ES-I3 (cell line): ENCODE measurements at regions not wholly inside any gene's neighbourhood (a gene's known extent, or its start where the extent isn't known, plus 50 kb on each side); places are given as distances from the start of the nearest gene placed in this dataset.
"Not testable (repeated sequence)": the region's sequence is repeated elsewhere in the genome, so short reads cannot be mapped to it uniquely, and the experiment has no call there.

ENCODE experiments used
- H3K36me3 ChIP-seq: 2 replicates; pipeline ENCODE4 v1.6.1; 2013; ENCODE audit warnings: mild to moderate bottlenecking, low read length, control low read depth, moderate library complexity; ENCODE audit not compliant: insufficient read depth
- H3K4me1 ChIP-seq: 2 replicates; pipeline ENCODE4 v1.6.1; 2013; ENCODE audit warnings: mild to moderate bottlenecking, control low read depth, low read length; ENCODE audit not compliant: insufficient read depth
- H3K9ac ChIP-seq: 2 replicates; pipeline ENCODE4 v1.6.1; 2013; ENCODE audit warnings: low read depth, mild to moderate bottlenecking, low read length, moderate library complexity
- H3K9me3 ChIP-seq: 2 replicates; pipeline ENCODE4 v1.6.1; 2013; ENCODE audit warnings: mild to moderate bottlenecking, low read length, moderate library complexity; ENCODE audit not compliant: control insufficient read depth, insufficient read depth

DNA sequence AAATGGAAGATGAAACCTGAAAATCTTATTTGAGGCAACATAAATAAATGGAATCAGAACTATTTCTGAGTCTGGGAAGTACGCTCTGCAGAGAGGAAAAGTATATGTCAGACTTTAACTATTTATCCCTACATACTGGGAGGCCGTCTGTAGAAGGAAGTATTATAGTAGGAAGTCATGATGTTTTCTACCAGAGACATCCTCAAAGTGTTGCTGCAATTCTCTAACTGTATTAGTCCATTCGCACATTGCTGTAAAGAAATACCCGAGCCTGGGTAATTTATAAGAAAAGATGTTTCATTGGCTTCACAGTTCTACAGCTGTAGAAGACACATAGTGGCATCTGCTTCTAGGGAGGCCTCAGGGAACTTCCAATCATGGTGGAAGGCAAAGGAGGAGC, 88.7 kb upstream of the TBL1X start:
- no peaks in the 10 kb centered on the region for H3K9me3 ChIP-seq
- no peaks in the 10 kb centered on the region for H3K36me3 ChIP-seq
- H3K9ac ChIP-seq, result no peak overlapping the region
- H3K4me1 ChIP-seq, result no peaks in the 10 kb centered on the region

- not testable (repeated sequence) for H3K9ac ChIP-seq, H3K9me3 ChIP-seq, H3K4me1 ChIP-seq, H3K36me3 ChIP-seq
Measured at GRCh38 chrX:9377216-9377615, 87.6 kb upstream of the TBL1X start.

DNA sequence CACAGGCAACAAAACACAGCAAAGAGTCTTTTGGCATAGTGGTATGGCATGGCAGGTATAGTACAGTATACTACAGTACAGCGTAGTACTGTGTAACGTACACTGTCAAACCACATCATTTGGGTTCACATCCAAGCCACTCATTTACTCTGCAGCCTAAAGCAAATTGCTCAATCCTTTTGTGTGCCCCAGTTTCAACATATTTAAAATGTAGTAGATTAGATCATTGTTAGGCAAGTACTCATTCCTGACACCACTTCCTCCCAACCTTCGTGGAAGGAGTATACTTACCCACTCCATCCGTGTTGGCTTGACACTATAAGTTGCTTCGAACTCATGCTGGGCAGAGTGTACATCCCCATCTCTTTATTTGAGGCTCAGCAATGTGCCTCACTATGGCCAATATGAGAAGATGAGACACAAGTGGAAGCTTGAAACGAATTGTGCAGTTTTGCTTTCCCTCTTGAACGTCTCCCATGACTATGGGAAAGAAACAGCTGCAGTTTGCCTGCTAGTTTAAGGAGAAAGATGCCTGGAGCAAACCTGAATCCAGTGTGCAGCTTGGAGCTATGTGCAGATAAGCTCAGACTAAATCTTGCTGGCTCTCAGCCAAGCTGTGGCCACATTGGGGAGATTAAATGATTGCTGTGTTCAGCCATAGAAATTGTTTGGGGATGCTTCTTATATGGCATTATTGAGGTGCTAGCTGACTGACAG, 85.7 kb upstream of the TBL1X start:
- H3K9ac ChIP-seq, result no peak overlapping the region

GRCh38 chrX:9379697-9380551, 84.9 kb upstream of the TBL1X start:
- Histone ChIP-seq H3K36me3 (no peaks in the 10 kb centered on the region), H3K9ac (no peak overlapping the region), H3K9me3 (no peaks in the 10 kb centered on the region), H3K4me1 (no peaks in the 10 kb centered on the region)

More for the DNA sequence above, 85.7 kb upstream of the TBL1X start:
- no peaks in the 10 kb centered on the region for H3K36me3 ChIP-seq
- no peaks in the 10 kb centered on the region for H3K9me3 ChIP-seq
- H3K4me1 ChIP-seq, result no peaks in the 10 kb centered on the region

DNA sequence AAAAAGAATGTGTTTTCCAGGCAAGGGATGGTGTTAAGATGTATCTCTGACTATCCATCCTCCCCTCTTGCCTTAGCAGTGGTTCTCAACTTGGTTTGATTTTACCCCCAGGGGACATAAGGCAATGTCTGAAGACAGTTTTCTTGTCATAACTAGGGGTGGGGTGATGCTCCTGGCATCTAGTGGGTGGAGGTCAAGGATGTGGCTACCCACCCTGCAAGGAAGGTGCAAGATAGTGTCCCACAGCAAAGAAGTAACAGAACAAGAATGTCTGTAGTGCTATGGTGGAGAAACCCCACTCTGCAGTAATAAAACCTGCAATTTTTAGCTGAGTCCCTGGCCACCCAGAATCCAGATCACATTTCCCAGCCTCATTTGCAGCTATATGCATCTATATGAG, 81.2 kb upstream of the TBL1X start:
- H3K4me1 ChIP-seq, result no peaks in the 10 kb centered on the region
- no peaks in the 10 kb centered on the region for H3K36me3 ChIP-seq
- H3K9me3 ChIP-seq, result no peaks in the 10 kb centered on the region
- no peak overlapping the region for H3K9ac ChIP-seq

- Histone ChIP-seq H3K9ac (no peak overlapping the region), H3K9me3 (no peaks in the 10 kb centered on the region), H3K4me1 (no peaks in the 10 kb centered on the region), H3K36me3 (no peaks in the 10 kb centered on the region)
Measured at GRCh38 chrX:9388450-9388849, 76.4 kb upstream of the TBL1X start.

DNA sequence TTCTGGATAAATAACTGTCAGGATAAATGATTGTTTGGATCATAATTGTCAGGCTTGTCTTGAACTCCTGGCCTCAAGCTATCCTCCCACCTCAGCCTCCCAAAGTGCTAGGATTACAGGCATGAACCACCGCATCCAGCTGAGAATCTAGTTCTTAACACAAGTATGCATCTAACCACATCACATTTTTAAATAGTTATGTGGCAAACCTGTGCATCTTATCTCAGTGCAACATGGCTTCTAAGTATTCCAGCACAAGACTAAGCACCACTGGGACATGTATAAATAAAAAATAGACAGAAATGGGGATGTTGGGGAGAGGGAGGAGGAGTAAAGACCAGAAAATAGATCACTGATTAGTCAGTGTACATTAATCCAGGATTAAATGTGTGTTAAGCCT, 74.7 kb upstream of the TBL1X start:
- Histone ChIP-seq H3K9me3 (no peaks in the 10 kb centered on the region), H3K36me3 (no peaks in the 10 kb centered on the region), H3K4me1 (no peaks in the 10 kb centered on the region), H3K9ac (no peak overlapping the region)

- Histone ChIP-seq H3K4me1 (no peaks in the 10 kb centered on the region), H3K9me3 (no peaks in the 10 kb centered on the region), H3K36me3 (no peaks in the 10 kb centered on the region), H3K9ac (no peak overlapping the region)
Measured at GRCh38 chrX:9390693-9391368, 74.0 kb upstream of the TBL1X start.

DNA sequence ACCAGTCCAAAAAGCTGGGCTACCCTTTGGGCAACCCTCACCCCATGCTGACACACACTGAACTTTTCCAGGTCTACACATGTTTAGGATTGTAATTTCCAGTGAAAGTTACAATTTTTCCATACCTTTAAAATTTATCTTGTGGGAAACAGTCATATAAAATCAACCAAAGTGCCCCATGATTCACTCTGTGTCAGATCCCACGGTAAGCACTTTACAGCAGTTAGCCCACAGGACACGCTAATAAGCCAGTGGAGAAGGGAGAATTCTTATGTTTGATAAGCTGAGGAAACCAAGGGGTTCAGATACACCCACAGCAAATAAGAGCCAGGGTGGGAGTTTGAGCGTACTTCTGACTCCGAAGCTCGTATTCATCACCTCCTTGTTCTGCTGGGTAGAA, 72.4 kb upstream of the TBL1X start:
- Histone ChIP-seq H3K9me3 (no peaks in the 10 kb centered on the region), H3K4me1 (no peaks in the 10 kb centered on the region), H3K9ac (no peak overlapping the region), H3K36me3 (no peaks in the 10 kb centered on the region)

DNA sequence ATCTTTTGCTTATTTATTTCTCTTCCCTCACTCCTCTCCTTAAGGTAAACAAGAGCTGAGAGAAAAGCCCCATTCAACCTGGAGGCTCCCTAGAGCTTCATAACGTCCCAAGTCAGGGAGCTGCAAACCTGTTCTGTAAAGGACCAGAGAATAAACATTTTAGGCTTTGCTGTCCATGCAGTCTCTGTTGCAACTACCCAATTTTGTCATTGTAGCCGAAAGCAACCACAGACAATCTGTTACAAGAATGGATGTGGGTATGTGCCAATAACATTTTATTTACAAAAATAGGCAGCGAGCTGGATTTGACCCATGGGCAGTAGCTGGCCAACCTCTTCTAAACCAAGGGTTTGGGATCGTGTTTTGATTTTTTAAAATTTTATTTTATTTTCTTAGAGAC, 71.3 kb upstream of the TBL1X start:
- no peaks in the 10 kb centered on the region for H3K36me3 ChIP-seq
- H3K9me3 ChIP-seq, result no peaks in the 10 kb centered on the region
- H3K9ac ChIP-seq, result no peak overlapping the region
- no peaks in the 10 kb centered on the region for H3K4me1 ChIP-seq

DNA sequence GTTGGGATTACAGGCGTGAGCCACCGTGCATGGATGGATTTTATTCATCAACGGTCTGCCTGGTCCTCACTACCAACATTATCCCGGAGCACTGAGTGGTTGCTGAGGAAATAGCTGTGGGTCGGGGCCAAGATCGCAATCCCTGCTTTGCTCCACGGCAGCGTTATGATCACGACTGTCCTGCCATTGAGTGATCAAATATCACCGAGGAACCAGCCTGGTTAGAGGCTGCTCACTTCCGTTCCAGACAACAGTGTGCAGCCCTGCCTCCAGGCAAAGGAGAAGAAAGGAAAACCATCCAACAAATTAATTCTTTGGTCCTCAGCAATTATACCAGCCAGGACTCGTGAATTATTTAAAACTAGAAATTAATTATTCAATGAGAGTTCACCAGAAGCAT, 70.6 kb upstream of the TBL1X start:
- H3K4me1 ChIP-seq, result no peaks in the 10 kb centered on the region
- H3K9me3 ChIP-seq, result no peaks in the 10 kb centered on the region
- no peaks in the 10 kb centered on the region for H3K36me3 ChIP-seq
- no peak overlapping the region for H3K9ac ChIP-seq

- Histone ChIP-seq H3K9ac (no peak overlapping the region), H3K9me3 (no peaks in the 10 kb centered on the region), H3K36me3 (no peaks in the 10 kb centered on the region), H3K4me1 (no peaks in the 10 kb centered on the region)
Measured at GRCh38 chrX:9396930-9397329, 67.9 kb upstream of the TBL1X start.

DNA sequence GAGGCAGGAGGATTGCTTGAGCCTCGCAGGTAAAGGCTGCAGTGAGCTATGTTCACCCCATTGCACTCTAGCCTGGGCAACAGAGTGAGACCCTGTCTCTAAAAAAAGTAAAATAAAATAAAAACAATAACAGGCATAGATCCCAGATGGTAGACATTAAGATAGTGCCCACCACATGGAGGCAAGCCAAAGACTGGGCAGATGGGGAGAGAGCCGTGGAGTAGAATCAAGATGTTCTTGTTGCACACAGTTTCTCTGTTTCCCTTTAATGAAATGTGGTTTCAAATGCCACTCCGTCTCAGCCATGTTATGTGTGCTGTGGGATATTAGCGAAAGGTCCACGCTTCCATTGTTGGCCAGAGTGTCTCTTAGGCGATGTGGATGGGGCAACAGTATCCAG, 63.8 kb upstream of the TBL1X start:
- H3K9ac ChIP-seq, result no peak overlapping the region

GRCh38 chrX:9403374-9403773, 61.5 kb upstream of the TBL1X start:
- H3K9me3 ChIP-seq, result no peaks in the 10 kb centered on the region; the same call in 1 of the 2 replicates
- H3K36me3 ChIP-seq, result no peaks in the 10 kb centered on the region
- H3K4me1 ChIP-seq, result no peaks in the 10 kb centered on the region
- no peak overlapping the region for H3K9ac ChIP-seq

More for the DNA sequence above, 63.8 kb upstream of the TBL1X start:
- H3K36me3 ChIP-seq, result no peaks in the 10 kb centered on the region
- no peaks in the 10 kb centered on the region for H3K4me1 ChIP-seq
- H3K9me3 ChIP-seq, result no peaks in the 10 kb centered on the region; the same call in 1 of the 2 replicates

- not testable (repeated sequence) for H3K4me1 ChIP-seq, H3K9ac ChIP-seq, H3K9me3 ChIP-seq, H3K36me3 ChIP-seq
Measured at GRCh38 chrX:9405635-9406034, 59.2 kb upstream of the TBL1X start.
